HG02678 (cell line): ENCODE measurements at regions not wholly inside any gene's neighbourhood (a gene's known extent, or its start where the extent isn't known, plus 50 kb on each side); places are given as distances from the start of the nearest gene placed in this dataset.

Experiments used
- ATAC-seq: cut with Tn5 transposase; IDR thresholded peaks from one replicate; pipeline ENCODE4 v1.9.1; 2021; ENCODE audit warnings: mild to moderate bottlenecking, moderate library complexity; ENCODE audit not compliant: unreplicated experiment

GRCh38 chr21:27269644-27270043 lies 302.8 kb upstream of the ADAMTS5 start:
- no peak for ATAC-seq

GRCh38 chr21:27268290-27268689 lies 301.4 kb upstream of the ADAMTS5 start:
- ATAC-seq = no peak

GRCh38 chr21:27265949-27266348 lies 299.1 kb upstream of the ADAMTS5 start:
- ATAC-seq = no peak

GRCh38 chr21:27265492-27265891 lies 298.6 kb upstream of the ADAMTS5 start:
- ATAC-seq = no peak

GRCh38 chr21:27261676-27262075 lies 294.8 kb upstream of the ADAMTS5 start:
- no peak for ATAC-seq

GRCh38 chr21:27260728-27261127 lies 293.8 kb upstream of the ADAMTS5 start:
- no peak for ATAC-seq

GRCh38 chr21:27258742-27259448 lies 292.0 kb upstream of the ADAMTS5 start:
- no peak for ATAC-seq

- ATAC-seq = no peak
These were observed 291.1 kb upstream of the ADAMTS5 start for GRCh38 chr21:27257908-27258556.

GRCh38 chr21:27257226-27257625 lies 290.3 kb upstream of the ADAMTS5 start:
- no peak for ATAC-seq

- no peak for ATAC-seq
These were observed 284.9 kb upstream of the ADAMTS5 start for GRCh38 chr21:27251752-27252151.

GRCh38 chr21:27250366-27250765 lies 283.5 kb upstream of the ADAMTS5 start:
- no peak for ATAC-seq

GRCh38 chr21:27248814-27249213 lies 281.9 kb upstream of the ADAMTS5 start:
- no peak for ATAC-seq

GRCh38 chr21:27246741-27247140 lies 279.9 kb upstream of the ADAMTS5 start:
- ATAC-seq = no peak

- no peak for ATAC-seq
These were observed 277.9 kb upstream of the ADAMTS5 start for GRCh38 chr21:27244776-27245175.

GRCh38 chr21:27244352-27244751 lies 277.5 kb upstream of the ADAMTS5 start:
- ATAC-seq = no peak

GRCh38 chr21:27240839-27241238 lies 274.0 kb upstream of the ADAMTS5 start:
- no peak for ATAC-seq

- no peak for ATAC-seq
These were observed 266.7 kb upstream of the ADAMTS5 start for GRCh38 chr21:27233514-27234115.

- ATAC-seq = no peak
These were observed 259.1 kb upstream of the ADAMTS5 start for GRCh38 chr21:27225940-27226339.

- ATAC-seq = no peak
These were observed 258.3 kb upstream of the ADAMTS5 start for GRCh38 chr21:27225151-27225550.

- ATAC-seq = no peak
These were observed 257.3 kb upstream of the ADAMTS5 start for GRCh38 chr21:27224169-27224568.

- ATAC-seq = no peak
These were observed 254.2 kb upstream of the ADAMTS5 start for GRCh38 chr21:27221077-27221476.

GRCh38 chr21:27220416-27220815 lies 253.5 kb upstream of the ADAMTS5 start:
- no peak for ATAC-seq
